ENCODE measurements at regions not wholly inside any gene's neighbourhood (a gene's known extent, or its start where the extent isn't known, plus 50 kb on each side); places are given as distances from the start of the nearest gene placed in this dataset.

DNA sequence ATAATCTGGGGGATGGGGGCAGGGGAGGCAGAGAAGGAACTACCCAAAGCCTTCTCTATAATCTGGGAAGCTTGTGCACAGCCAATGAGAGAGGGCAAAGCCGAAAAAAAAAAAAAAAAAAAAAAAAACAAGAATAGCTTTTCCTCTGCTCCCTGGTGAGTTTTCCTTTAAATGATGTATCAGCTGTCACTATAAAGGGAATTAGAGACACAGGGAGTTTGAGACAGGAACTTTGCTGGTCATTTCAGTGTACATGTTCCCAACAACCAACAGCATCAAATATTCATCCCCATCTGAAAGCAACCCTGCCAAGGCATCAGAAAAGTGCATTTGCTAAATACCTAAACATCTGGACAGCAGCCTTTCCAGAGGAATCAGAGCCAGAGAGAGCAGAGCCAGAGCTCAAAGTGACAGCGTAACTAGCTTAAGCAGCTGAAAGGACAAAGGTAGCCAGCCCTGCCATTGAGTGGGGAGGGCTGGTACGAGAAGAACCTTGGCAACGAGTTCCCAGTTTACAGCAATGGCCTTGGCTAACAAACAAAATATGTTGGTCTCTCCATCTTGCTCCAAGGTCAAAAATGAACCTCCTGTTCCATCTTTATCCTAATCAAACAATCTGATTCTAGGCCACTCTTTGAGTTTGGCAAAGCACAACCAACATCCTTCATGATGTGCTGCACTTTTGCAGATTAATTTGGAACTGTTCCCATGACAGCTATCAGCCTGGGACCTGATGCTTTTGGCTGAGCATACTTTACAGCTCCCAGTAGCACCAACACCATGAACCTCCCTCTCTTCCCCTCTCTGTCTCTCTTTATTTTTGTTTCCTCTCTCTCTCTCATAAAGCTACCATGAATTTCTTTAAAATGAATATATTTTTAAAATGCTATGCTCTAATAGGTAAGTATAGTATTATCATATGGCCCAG, 143.7 kb upstream of the GNAO1 start:
- no peak for DNase-seq (ENCODE audit: low spot score)
- TF ChIP-seq, protein P1, sequence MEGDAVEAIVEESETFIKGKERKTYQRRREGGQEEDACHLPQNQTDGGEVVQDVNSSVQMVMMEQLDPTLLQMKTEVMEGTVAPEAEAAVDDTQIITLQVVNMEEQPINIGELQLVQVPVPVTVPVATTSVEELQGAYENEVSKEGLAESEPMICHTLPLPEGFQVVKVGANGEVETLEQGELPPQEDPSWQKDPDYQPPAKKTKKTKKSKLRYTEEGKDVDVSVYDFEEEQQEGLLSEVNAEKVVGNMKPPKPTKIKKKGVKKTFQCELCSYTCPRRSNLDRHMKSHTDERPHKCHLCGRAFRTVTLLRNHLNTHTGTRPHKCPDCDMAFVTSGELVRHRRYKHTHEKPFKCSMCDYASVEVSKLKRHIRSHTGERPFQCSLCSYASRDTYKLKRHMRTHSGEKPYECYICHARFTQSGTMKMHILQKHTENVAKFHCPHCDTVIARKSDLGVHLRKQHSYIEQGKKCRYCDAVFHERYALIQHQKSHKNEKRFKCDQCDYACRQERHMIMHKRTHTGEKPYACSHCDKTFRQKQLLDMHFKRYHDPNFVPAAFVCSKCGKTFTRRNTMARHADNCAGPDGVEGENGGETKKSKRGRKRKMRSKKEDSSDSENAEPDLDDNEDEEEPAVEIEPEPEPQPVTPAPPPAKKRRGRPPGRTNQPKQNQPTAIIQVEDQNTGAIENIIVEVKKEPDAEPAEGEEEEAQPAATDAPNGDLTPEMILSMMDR (IDR thresholded peaks at IDR 0.05; ENCODE audit: extremely low read depth, insufficient read depth, missing control alignments) = no peak
- in situ Hi-C loops (cut with MboI; ENCODE audit: low pct_unique_long_range_greater_than_20kb, low sequenced_read_pairs, unreplicated experiment) = no loop called here

DNA sequence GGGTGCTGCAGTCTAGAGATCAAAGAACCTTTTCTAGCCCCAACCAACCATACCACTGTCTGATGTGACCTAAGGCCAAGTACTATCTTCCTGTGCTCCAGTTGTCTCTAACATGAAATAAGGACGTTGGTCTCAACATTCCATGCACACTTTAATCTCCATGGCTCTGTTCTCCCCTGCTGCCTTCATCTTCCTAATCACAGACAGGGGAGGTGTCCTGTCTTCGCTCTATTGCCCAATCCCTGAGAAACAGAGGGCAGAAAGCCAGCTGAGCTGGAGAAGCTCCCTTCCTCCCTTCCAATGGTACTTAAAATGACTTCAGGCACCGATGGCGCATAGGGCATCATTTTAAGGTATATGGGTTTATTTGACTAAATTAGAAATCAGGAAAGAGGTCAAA, 148.9 kb upstream of the GNAO1 start:
- DNase-seq (ENCODE audit: low spot score) = no peak
- TF ChIP-seq, protein P1 (IDR thresholded peaks at IDR 0.05; ENCODE audit: extremely low read depth, insufficient read depth, missing control alignments) = no peak
- in situ Hi-C loops (cut with MboI; ENCODE audit: low pct_unique_long_range_greater_than_20kb, low sequenced_read_pairs, unreplicated experiment) = no loop called here

DNA sequence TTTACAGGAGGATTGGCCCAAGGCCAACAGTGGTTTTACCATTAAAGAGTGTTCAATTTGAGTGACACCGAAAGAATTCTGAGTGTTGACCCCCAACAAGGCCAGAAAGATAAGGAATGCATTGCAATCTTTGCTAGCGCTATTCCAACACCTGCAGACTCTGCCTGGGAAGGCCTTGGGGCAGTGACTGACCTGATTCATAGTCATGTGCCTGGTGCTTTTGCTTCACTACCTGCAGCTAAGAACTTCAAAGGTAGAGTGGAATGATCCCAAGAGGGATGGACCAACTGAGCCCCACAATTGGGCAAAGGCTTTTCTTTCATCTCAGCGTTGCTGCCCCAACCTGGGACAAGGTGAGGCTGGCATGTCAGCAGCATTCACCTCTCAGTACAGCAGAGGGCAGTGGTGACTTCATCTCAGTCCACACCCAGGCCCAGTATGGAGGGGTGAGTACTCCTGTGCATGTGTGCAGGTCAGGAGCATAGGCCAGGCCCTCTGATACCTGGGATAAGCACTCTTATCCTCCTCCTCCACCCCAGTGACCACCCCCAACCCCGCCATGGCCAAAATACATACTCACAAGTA, 149.6 kb upstream of the GNAO1 start:
- peak; percentile 27 for DNase-seq (ENCODE audit: low spot score)
- in situ Hi-C loops (cut with MboI; ENCODE audit: low pct_unique_long_range_greater_than_20kb, low sequenced_read_pairs, unreplicated experiment) = no loop called here
- TF ChIP-seq, protein P1 (IDR thresholded peaks at IDR 0.05; ENCODE audit: extremely low read depth, insufficient read depth, missing control alignments) = peak; percentile 48

DNA sequence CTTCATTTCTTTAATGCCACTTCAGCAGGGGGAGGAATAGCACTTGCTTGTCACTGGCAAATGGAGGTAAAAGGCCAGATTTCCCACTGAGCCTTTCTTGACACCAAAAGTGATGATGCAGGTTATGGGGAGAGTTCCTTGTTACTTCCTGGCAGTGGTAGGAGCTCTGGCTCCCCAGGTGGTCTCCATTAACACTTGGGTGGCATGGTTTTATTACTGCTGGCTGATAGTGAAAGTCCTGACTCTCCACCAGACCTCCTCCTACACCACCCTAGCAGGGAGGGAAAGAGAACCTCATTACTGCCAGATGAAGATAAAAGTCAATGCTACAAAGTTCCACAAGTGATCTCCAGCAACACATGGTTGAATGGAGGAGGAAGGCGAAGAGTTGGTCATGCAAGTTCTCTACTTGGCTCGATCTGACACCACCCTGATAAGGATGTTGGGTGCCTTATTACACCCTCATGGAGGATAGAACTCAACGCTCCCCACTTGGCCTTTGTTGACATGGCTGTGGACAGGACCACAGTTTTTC, 152.7 kb upstream of the GNAO1 start:
- TF ChIP-seq, protein P1 (IDR thresholded peaks at IDR 0.05; ENCODE audit: extremely low read depth, insufficient read depth, missing control alignments) = no peak
- DNase-seq (ENCODE audit: low spot score) = no peak
- in situ Hi-C loops (cut with MboI; ENCODE audit: low pct_unique_long_range_greater_than_20kb, low sequenced_read_pairs, unreplicated experiment) = no loop called here

DNA sequence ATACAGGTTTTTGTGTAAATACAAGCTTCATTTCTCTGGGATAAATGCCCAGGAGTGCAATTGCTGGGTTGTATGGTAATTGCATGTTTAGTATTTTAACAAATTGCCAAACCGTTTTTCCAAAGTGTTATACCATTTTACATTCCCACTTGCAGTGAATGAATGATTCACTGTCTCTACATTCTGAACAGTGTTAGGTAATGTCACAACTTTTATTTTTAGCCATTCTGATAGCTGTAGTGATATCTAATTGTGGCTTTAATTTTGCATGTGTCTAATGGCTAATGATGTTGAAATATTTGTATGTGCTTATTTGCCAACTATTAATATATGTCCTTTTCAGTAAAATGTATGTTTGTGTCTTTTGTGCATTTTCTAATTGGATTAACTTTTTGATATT, 156.9 kb upstream of the CES5A start:
- in situ Hi-C loops (cut with MboI; ENCODE audit: low pct_unique_long_range_greater_than_20kb, low sequenced_read_pairs, unreplicated experiment) = no loop called here
- TF ChIP-seq, protein P1 (IDR thresholded peaks at IDR 0.05; ENCODE audit: extremely low read depth, insufficient read depth, missing control alignments) = no peak
- DNase-seq (ENCODE audit: low spot score) = no peak

DNA sequence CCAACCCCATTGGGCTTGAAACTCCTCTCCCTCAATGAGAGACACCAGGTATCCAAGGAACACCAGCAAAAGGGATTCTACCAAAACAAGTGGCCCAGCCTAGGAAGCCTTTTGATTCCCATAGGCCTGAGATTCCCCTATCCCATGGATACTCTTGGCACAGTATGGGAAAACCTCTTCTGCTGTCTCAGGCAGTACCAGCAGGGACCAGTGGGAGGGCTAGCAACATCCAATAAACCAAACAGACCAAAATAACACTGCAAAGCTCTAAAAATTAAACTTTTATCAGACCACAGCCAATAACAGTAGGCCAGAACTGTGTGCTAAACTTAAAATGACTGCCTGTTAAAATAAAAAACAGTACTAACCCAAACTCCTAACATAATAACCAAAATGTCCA, 153.9 kb upstream of the CES5A start:
- TF ChIP-seq, protein P1 (IDR thresholded peaks at IDR 0.05; ENCODE audit: extremely low read depth, insufficient read depth, missing control alignments) = no peak
- no peak for DNase-seq (ENCODE audit: low spot score)
- in situ Hi-C loops (cut with MboI; ENCODE audit: low pct_unique_long_range_greater_than_20kb, low sequenced_read_pairs, unreplicated experiment) = no loop called here

Data from GM13977 (cell line).